Esophagus squamous epithelium (tissue), 4 donors: ENCODE measurements at regions not wholly inside any gene's neighbourhood (a gene's known extent, or its start where the extent isn't known, plus 50 kb on each side); places are given as distances from the start of the nearest gene placed in this dataset.

Experiments used
- CTCF ChIP-seq, 6 experiments: fragments of 450-650 bp in 4 of 6; fragments of 200-600 bp in 2 of 6; sonication (generic) in 2 of 6; IDR thresholded peaks; one replicate each; pipeline ENCODE4 v1.5.1; 2016 to 2019; ENCODE audit warnings: antibody characterized with exemption in 6 of 6, mild to moderate bottlenecking in 4 of 6, moderate library complexity in 4 of 6
- POLR2A ChIP-seq, 4 donors: fragments of 450-650 bp; IDR thresholded peaks; one replicate each; pipeline ENCODE4 v1.6.1; 2017; ENCODE audit warnings: antibody characterized with exemption in 4 of 4, mild to moderate bottlenecking in 4 of 4, moderate library complexity in 3 of 4

- TF ChIP-seq CTCF (IDR thresholded peaks at IDR 0.05) (no peak), POLR2A (IDR thresholded peaks at IDR 0.05) (no peak)
These were observed 54.1 kb upstream of the GGTLC1 start for GRCh38 chr20:24042646-24043045.
